Panc1 (cell line): ENCODE measurements at regions not wholly inside any gene's neighbourhood (a gene's known extent, or its start where the extent isn't known, plus 50 kb on each side); places are given as distances from the start of the nearest gene placed in this dataset.
"Not testable (repeated sequence)": the region's sequence is repeated elsewhere in the genome, so short reads cannot be mapped to it uniquely, and the experiment has no call there.

Experiments used
- ATAC-seq: fragments of 200-7000 bp; cut with Tn5 transposase; 2 replicates; pipeline ENCODE4 v1.9.1; 2020; ENCODE audit warnings: mild to moderate bottlenecking, moderate library complexity
- BruUV-seq: library from RNA; stranded (reverse); fragments of 400-500 nt; replicated peaks from 2 replicates; lab custom pipeline; 2021; lab: Mats Ljungman, UMichigan
- CTCF ChIA-PET: fragments of 300-600 bp; sonication (Branson Sonifier 250); formaldehyde crosslinking; loops from one replicate; lab custom pipeline; 2022; ENCODE audit warnings: antibody characterized with exemption; lab: Charles Lee
- POLR2A ChIA-PET: fragments of 300-600 bp; sonication (Branson Sonifier 250); formaldehyde crosslinking; loops from one replicate; lab custom pipeline; 2022; ENCODE audit warnings: antibody characterized with exemption; lab: Charles Lee
- DNase-seq: peaks from one replicate; pipeline ENCODE4 v3.0.0-alpha.2; 2010; ENCODE audit warnings: low read depth, low spot score
- H3K27ac ChIP-seq: 2 replicates; pipeline ENCODE4 v1.5.1; 2011; ENCODE audit warnings: mild to moderate bottlenecking, low read length, inconsistent platforms
- H3K27me3 ChIP-seq: fragments of 200-500 bp; sonication (Bioruptor generic); 2 replicates; pipeline ENCODE4 v1.6.0; 2014; ENCODE audit warnings: low read length, inconsistent platforms; ENCODE audit not compliant: control insufficient read depth, insufficient read depth
- H3K36me3 ChIP-seq: fragments of 200-500 bp; sonication (Bioruptor generic); 2 replicates; pipeline ENCODE4 v1.5.1; 2014; ENCODE audit warnings: inconsistent platforms, mild to moderate bottlenecking, low read length, moderate library complexity; ENCODE audit not compliant: control insufficient read depth, insufficient read depth
- H3K4me1 ChIP-seq: 2 replicates; pipeline ENCODE4 v1.5.1; 2011; ENCODE audit warnings: inconsistent platforms, mild to moderate bottlenecking, low read length, moderate library complexity; ENCODE audit not compliant: control insufficient read depth, insufficient read depth
- H3K4me3 ChIP-seq, 2 experiments: 2 replicates each; pipeline ENCODE4 v1.5.1; 2011 to 2012; ENCODE audit warnings: low read depth in 2 of 2, low read length in 2 of 2, mild to moderate bottlenecking in 2 of 2, inconsistent platforms in 1 of 2, moderate library complexity in 1 of 2
- H3K9me3 ChIP-seq: fragments of 200-500 bp; sonication (Bioruptor generic); 2 replicates; pipeline ENCODE4 v1.5.1; 2014; ENCODE audit warnings: low read depth, mild to moderate bottlenecking, inconsistent platforms, low read length, moderate library complexity; ENCODE audit not compliant: control insufficient read depth, insufficient read depth
- POLR2AphosphoS5 ChIP-seq: IDR thresholded peaks from 2 replicates; pipeline ENCODE4 v1.6.1; 2012; ENCODE audit warnings: mild to moderate bottlenecking, low read depth, low read length, moderate library complexity
- SIN3A ChIP-seq: IDR thresholded peaks from 2 replicates; pipeline ENCODE4 v1.6.1; 2012; ENCODE audit warnings: low read depth, mild to moderate bottlenecking, low read length, moderate library complexity, borderline replicate concordance; ENCODE audit not compliant: insufficient read depth
- TCF7L2 ChIP-seq: IDR thresholded peaks from 2 replicates; pipeline ENCODE4 v1.6.1; 2011; ENCODE audit warnings: mild to moderate bottlenecking, low read depth, low read length, inconsistent platforms
- in situ Hi-C: cut with HindIII; loops from 2 replicates; pipeline ENCODE4 v1.10.0; 2016; ENCODE audit warnings: low sequenced_read_pairs, low pct_unique_long_range_greater_than_20kb
- intact Hi-C: fragments of 100-400 bp; cut with micrococcal nuclease; formaldehyde crosslinking; loops from one replicate; pipeline ENCODE4 v1.10.0; 2022; ENCODE audit not compliant: unreplicated experiment
- TF ChIP-seq, protein P1 (sequence below): fragments of 450-650 bp; IDR thresholded peaks from 2 replicates; pipeline ENCODE4 v1.5.1; 2017; ENCODE audit warnings: mild to moderate bottlenecking
- TF ChIP-seq, protein P2 (sequence below), 2 experiments: IDR thresholded peaks; 2 replicates each; pipeline ENCODE4 v1.6.1; 2011 to 2012; ENCODE audit warnings: low read depth in 2 of 2, control low read depth in 1 of 2, low read length in 1 of 2, mild to moderate bottlenecking in 1 of 2, moderate library complexity in 1 of 2; ENCODE audit not compliant: insufficient read depth in 1 of 2

- H3K4me3 ChIP-seq, result no peak overlapping the region
- in situ Hi-C loops, result no loop called here
- no peak overlapping the region for H3K27ac ChIP-seq
- TF ChIP-seq, protein P1, sequence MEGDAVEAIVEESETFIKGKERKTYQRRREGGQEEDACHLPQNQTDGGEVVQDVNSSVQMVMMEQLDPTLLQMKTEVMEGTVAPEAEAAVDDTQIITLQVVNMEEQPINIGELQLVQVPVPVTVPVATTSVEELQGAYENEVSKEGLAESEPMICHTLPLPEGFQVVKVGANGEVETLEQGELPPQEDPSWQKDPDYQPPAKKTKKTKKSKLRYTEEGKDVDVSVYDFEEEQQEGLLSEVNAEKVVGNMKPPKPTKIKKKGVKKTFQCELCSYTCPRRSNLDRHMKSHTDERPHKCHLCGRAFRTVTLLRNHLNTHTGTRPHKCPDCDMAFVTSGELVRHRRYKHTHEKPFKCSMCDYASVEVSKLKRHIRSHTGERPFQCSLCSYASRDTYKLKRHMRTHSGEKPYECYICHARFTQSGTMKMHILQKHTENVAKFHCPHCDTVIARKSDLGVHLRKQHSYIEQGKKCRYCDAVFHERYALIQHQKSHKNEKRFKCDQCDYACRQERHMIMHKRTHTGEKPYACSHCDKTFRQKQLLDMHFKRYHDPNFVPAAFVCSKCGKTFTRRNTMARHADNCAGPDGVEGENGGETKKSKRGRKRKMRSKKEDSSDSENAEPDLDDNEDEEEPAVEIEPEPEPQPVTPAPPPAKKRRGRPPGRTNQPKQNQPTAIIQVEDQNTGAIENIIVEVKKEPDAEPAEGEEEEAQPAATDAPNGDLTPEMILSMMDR, result no peak
- TF ChIP-seq, protein P2, sequence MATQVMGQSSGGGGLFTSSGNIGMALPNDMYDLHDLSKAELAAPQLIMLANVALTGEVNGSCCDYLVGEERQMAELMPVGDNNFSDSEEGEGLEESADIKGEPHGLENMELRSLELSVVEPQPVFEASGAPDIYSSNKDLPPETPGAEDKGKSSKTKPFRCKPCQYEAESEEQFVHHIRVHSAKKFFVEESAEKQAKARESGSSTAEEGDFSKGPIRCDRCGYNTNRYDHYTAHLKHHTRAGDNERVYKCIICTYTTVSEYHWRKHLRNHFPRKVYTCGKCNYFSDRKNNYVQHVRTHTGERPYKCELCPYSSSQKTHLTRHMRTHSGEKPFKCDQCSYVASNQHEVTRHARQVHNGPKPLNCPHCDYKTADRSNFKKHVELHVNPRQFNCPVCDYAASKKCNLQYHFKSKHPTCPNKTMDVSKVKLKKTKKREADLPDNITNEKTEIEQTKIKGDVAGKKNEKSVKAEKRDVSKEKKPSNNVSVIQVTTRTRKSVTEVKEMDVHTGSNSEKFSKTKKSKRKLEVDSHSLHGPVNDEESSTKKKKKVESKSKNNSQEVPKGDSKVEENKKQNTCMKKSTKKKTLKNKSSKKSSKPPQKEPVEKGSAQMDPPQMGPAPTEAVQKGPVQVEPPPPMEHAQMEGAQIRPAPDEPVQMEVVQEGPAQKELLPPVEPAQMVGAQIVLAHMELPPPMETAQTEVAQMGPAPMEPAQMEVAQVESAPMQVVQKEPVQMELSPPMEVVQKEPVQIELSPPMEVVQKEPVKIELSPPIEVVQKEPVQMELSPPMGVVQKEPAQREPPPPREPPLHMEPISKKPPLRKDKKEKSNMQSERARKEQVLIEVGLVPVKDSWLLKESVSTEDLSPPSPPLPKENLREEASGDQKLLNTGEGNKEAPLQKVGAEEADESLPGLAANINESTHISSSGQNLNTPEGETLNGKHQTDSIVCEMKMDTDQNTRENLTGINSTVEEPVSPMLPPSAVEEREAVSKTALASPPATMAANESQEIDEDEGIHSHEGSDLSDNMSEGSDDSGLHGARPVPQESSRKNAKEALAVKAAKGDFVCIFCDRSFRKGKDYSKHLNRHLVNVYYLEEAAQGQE (IDR thresholded peaks at IDR 0.05; ENCODE audit: insufficient read depth in 1 of 2, low read depth in 2 of 2, low read length in 1 of 2), result no peak
- H3K4me1 ChIP-seq, result no peaks in the 10 kb centered on the region
- no peaks in the 10 kb centered on the region for H3K27me3 ChIP-seq
- DNase-seq, result no peak
- ATAC-seq, result no peak
- CTCF ChIA-PET, result no interaction called here
- no peaks in the 10 kb centered on the region for H3K9me3 ChIP-seq
- no TSS peak for BruUV-seq
- intact Hi-C loops, result no loop called here
- H3K36me3 ChIP-seq, result no peaks in the 10 kb centered on the region
- POLR2A ChIA-PET, result no interaction called here
Observed at GRCh38 chr9:24189986-24190385, 355.7 kb downstream of the IZUMO3 start.

GRCh38 chr9:24180572-24180971 is 354.5 kb upstream of the ELAVL2 start:
- ATAC-seq, intact Hi-C loops, CTCF ChIA-PET, H3K27ac ChIP-seq, H3K9me3 ChIP-seq, in situ Hi-C loops, POLR2A ChIA-PET, DNase-seq, H3K4me1 ChIP-seq, H3K27me3 ChIP-seq, H3K36me3 ChIP-seq, H3K4me3 ChIP-seq, BruUV-seq: not testable (repeated sequence)

DNA sequence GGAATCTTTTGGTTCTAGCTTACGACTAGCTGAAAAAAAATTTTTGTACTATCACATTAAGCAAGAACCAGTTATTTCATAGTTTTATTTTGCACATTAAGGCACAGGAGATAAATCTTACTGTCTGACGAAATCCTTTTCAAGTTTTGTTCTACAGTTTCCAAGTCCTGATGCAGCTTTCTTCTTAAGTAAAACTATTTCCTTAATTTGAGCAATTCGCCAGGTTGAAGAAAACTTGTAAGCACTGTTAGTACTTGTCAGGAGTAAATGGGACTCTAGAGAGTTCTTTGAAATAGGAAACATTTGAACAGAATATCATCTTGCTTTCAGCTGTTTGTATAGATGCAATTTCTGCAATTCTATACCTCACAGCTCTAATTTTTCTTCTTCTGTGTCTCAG is 318.8 kb upstream of the ELAVL2 start:
- no peaks in the 10 kb centered on the region for H3K9me3 ChIP-seq
- H3K27ac ChIP-seq, result no peak overlapping the region
- no TSS peak for BruUV-seq
- no peaks in the 10 kb centered on the region for H3K36me3 ChIP-seq
- intact Hi-C loops, result no loop called here
- POLR2A ChIA-PET, result no interaction called here
- H3K4me1 ChIP-seq, result no peaks in the 10 kb centered on the region
- no peak for ATAC-seq
- TF ChIP-seq, protein P1, result no peak
- TF ChIP-seq SIN3A, result no peak
- TF ChIP-seq, protein P2 (IDR thresholded peaks at IDR 0.05; ENCODE audit: insufficient read depth in 1 of 2, low read depth in 2 of 2, low read length in 1 of 2), result no peak
- no peak for TF ChIP-seq TCF7L2
- no peak for TF ChIP-seq POLR2AphosphoS5
- no peaks in the 10 kb centered on the region for H3K27me3 ChIP-seq
- no peak for DNase-seq
- in situ Hi-C loops, result no loop called here
- CTCF ChIA-PET, result no interaction called here
- no peak overlapping the region for H3K4me3 ChIP-seq

GRCh38 chr9:24135072-24135471 is 309.0 kb upstream of the ELAVL2 start:
- CTCF ChIA-PET, H3K9me3 ChIP-seq, H3K4me1 ChIP-seq, BruUV-seq, H3K36me3 ChIP-seq, H3K4me3 ChIP-seq, ATAC-seq, DNase-seq, intact Hi-C loops, in situ Hi-C loops, POLR2A ChIA-PET, H3K27ac ChIP-seq, H3K27me3 ChIP-seq: not testable (repeated sequence)
